ENCODE measurements at regions not wholly inside any gene's neighbourhood (a gene's known extent, or its start where the extent isn't known, plus 50 kb on each side); places are given as distances from the start of the nearest gene placed in this dataset.
"Not testable (repeated sequence)": the region's sequence is repeated elsewhere in the genome, so short reads cannot be mapped to it uniquely, and the experiment has no call there.

DNA sequence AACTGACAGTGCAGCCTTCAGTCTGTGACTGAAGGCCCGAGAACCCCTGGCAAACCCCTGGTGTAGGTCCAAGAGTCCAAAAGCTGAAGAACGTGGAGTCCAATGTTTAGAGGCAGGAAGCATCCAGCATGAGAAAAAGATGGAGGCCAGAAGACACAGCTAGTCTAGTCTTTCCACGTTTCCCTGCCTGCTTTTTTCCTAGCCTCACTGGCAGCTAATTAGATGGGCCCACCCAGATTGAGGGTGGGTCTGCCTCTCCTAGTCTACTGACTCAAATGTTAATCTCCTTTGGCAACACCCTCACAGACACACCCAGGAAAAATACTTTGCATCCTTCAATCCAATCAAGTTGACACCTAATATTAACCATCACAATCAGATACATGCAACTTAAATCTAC, 87.8 kb downstream of the TENT5D start:
- TF ChIP-seq POLR2AphosphoS5 (IDR thresholded peaks at IDR 0.05; ENCODE audit: insufficient read depth in 1 of 2, low read depth in 1 of 2); POLR2A (IDR thresholded peaks at IDR 0.05): not testable (repeated sequence)
- TF ChIP-seq, protein P1, sequence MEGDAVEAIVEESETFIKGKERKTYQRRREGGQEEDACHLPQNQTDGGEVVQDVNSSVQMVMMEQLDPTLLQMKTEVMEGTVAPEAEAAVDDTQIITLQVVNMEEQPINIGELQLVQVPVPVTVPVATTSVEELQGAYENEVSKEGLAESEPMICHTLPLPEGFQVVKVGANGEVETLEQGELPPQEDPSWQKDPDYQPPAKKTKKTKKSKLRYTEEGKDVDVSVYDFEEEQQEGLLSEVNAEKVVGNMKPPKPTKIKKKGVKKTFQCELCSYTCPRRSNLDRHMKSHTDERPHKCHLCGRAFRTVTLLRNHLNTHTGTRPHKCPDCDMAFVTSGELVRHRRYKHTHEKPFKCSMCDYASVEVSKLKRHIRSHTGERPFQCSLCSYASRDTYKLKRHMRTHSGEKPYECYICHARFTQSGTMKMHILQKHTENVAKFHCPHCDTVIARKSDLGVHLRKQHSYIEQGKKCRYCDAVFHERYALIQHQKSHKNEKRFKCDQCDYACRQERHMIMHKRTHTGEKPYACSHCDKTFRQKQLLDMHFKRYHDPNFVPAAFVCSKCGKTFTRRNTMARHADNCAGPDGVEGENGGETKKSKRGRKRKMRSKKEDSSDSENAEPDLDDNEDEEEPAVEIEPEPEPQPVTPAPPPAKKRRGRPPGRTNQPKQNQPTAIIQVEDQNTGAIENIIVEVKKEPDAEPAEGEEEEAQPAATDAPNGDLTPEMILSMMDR (IDR thresholded peaks at IDR 0.05), result not testable (repeated sequence)
